IMR-90 (cell line): ENCODE measurements at regions not wholly inside any gene's neighbourhood (a gene's known extent, or its start where the extent isn't known, plus 50 kb on each side); places are given as distances from the start of the nearest gene placed in this dataset.

Experiments used
- ATAC-seq: fragments of 200-7000 bp; cut with Tn5 transposase; 2 replicates; pipeline ENCODE4 v1.9.1; 2020; ENCODE audit warnings: low read depth, mild to moderate bottlenecking, moderate library complexity
- BruUV-seq: library from RNA; stranded (reverse); fragments of 400-500 nt; replicated peaks from 2 replicates; lab custom pipeline; 2021; lab: Mats Ljungman, UMichigan
- CTCF ChIA-PET: fragments of 300-600 bp; formaldehyde crosslinking; extraction: SDS; loops from one replicate; lab custom pipeline; 2021; ENCODE audit warnings: antibody characterized with exemption; lab: Yijun Ruan, JAX
- POLR2A ChIA-PET: fragments of 300-600 bp; sonication (Branson Sonifier 250); formaldehyde crosslinking; loops from one replicate; lab custom pipeline; 2022; ENCODE audit warnings: antibody characterized with exemption; ENCODE audit not compliant: unreplicated experiment; lab: Charles Lee
- DNase-seq: peaks from one replicate; pipeline ENCODE4 v3.0.0; 2013
- H2AFZ ChIP-seq: replicated peaks from 2 replicates; pipeline ENCODE3; 2013; ENCODE audit warnings: low read length, mild to moderate bottlenecking; ENCODE audit not compliant: poor library complexity
- H2AK5ac ChIP-seq: 2 replicates; pipeline ENCODE4 v1.6.1; 2013; ENCODE audit warnings: low read depth, low read length, inconsistent platforms
- H2AK9ac ChIP-seq: replicated peaks from 2 replicates; pipeline ENCODE3; 2013; ENCODE audit warnings: mild to moderate bottlenecking, low read depth, low read length, moderate library complexity; ENCODE audit not compliant: poor library complexity
- H2BK120ac ChIP-seq: 2 replicates; pipeline ENCODE4 v1.6.1; 2013; ENCODE audit warnings: low read depth, low read length, inconsistent platforms
- H2BK15ac ChIP-seq: 3 replicates; pipeline ENCODE4 v1.6.1; 2013; ENCODE audit warnings: low read depth, low read length, inconsistent platforms
- H2BK20ac ChIP-seq: 2 replicates; pipeline ENCODE4 v1.6.1; 2013; ENCODE audit warnings: low read depth, mild to moderate bottlenecking, inconsistent platforms, low read length, moderate library complexity
- H2BK5ac ChIP-seq: 2 replicates; pipeline ENCODE4 v1.6.1; 2013; ENCODE audit warnings: mild to moderate bottlenecking, low read depth, low read length, inconsistent platforms; ENCODE audit not compliant: poor library complexity, severe bottlenecking
- H3K14ac ChIP-seq: replicated peaks from 2 replicates; pipeline ENCODE4 v1.6.1; 2013; ENCODE audit warnings: low read depth, low read length, inconsistent platforms
- H3K18ac ChIP-seq: 2 replicates; pipeline ENCODE4 v1.6.1; 2013; ENCODE audit warnings: low read depth, low read length, control low read depth
- H3K23ac ChIP-seq: 2 replicates; pipeline ENCODE4 v1.6.1; 2013; ENCODE audit warnings: low read depth, low read length, inconsistent platforms
- H3K27ac ChIP-seq: 2 replicates; pipeline ENCODE4 v1.5.1; 2013; ENCODE audit warnings: mild to moderate bottlenecking, control low read depth, low read length; ENCODE audit not compliant: insufficient read depth
- H3K27me3 ChIP-seq: 2 replicates; pipeline ENCODE4 v1.6.1; 2013; ENCODE audit warnings: low read length; ENCODE audit not compliant: control insufficient read depth, insufficient read depth
- H3K36me3 ChIP-seq: 2 replicates; pipeline ENCODE4 v1.6.1; 2013; ENCODE audit warnings: low read length, mixed read lengths; ENCODE audit not compliant: control insufficient read depth, insufficient read depth
- H3K4ac ChIP-seq: 2 replicates; pipeline ENCODE4 v1.6.1; 2013; ENCODE audit warnings: low read depth, low read length, inconsistent platforms
- H3K4me1 ChIP-seq: 2 replicates; pipeline ENCODE4 v1.6.1; 2013; ENCODE audit warnings: low read length, mixed read lengths; ENCODE audit not compliant: control insufficient read depth, insufficient read depth
- H3K4me2 ChIP-seq: 2 replicates; pipeline ENCODE4 v1.6.1; 2013; ENCODE audit warnings: low read depth, mild to moderate bottlenecking, control low read depth, low read length, moderate library complexity
- H3K4me3 ChIP-seq: 2 replicates; pipeline ENCODE4 v1.5.1; 2013; ENCODE audit warnings: low read depth, mild to moderate bottlenecking, control low read depth, low read length, moderate library complexity; ENCODE audit not compliant: insufficient read depth
- H3K56ac ChIP-seq: 2 replicates; pipeline ENCODE4 v1.6.1; 2013; ENCODE audit warnings: low read length, inconsistent platforms; ENCODE audit not compliant: insufficient read depth; ENCODE audit errors: extremely low read depth
- H3K79me1 ChIP-seq, 2 experiments: 2 replicates each; pipeline ENCODE4 v1.6.1; 2013; ENCODE audit warnings: low read length in 2 of 2, inconsistent platforms in 1 of 2, low read depth in 1 of 2
- H3K9ac ChIP-seq: 2 replicates; pipeline ENCODE4 v1.6.1; 2013; ENCODE audit warnings: low read depth, low read length, control low read depth
- H3K9me1 ChIP-seq: 2 replicates; pipeline ENCODE4 v1.6.1; 2013; ENCODE audit warnings: low read length, inconsistent platforms; ENCODE audit not compliant: insufficient read depth
- H3K9me3 ChIP-seq: 2 replicates; pipeline ENCODE4 v1.6.1; 2013; ENCODE audit warnings: low read length; ENCODE audit not compliant: control insufficient read depth, insufficient read depth
- H4K20me1 ChIP-seq: 2 replicates; pipeline ENCODE4 v1.6.1; 2013; ENCODE audit warnings: low read length, inconsistent platforms; ENCODE audit not compliant: insufficient read depth
- H4K5ac ChIP-seq: 2 replicates; pipeline ENCODE4 v1.6.1; 2013; ENCODE audit warnings: mild to moderate bottlenecking, low read depth, low read length, control low read depth
- H4K8ac ChIP-seq, 2 experiments: 2 replicates each; pipeline ENCODE4 v1.6.1; 2013; ENCODE audit warnings: low read depth in 2 of 2, low read length in 2 of 2, control low read depth in 1 of 2, inconsistent platforms in 1 of 2
- H4K91ac ChIP-seq: 2 replicates; pipeline ENCODE4 v1.6.1; 2013; ENCODE audit warnings: low read depth, low read length, inconsistent platforms; ENCODE audit not compliant: insufficient read depth
- CHD1 ChIP-seq: IDR thresholded peaks from 2 replicates; pipeline ENCODE4 v1.6.1; 2012; ENCODE audit warnings: low read depth, low read length, improper control_type of control experiment
- FOS ChIP-seq: fragments of 150-350 bp; IDR thresholded peaks from 2 replicates; pipeline ENCODE4 v1.6.1; 2016; ENCODE audit warnings: low read depth, low read length
- MAFK ChIP-seq: IDR thresholded peaks from 2 replicates; pipeline ENCODE4 v1.6.1; 2012; ENCODE audit warnings: low read depth, low read length, improper control_type of control experiment
- MAZ ChIP-seq: IDR thresholded peaks from 2 replicates; pipeline ENCODE4 v1.6.1; 2012; ENCODE audit warnings: low read depth, mild to moderate bottlenecking, low read length, improper control_type of control experiment, moderate library complexity, borderline replicate concordance
- MXI1 ChIP-seq: IDR thresholded peaks from 2 replicates; pipeline ENCODE4 v1.6.1; 2012; ENCODE audit warnings: low read depth, mild to moderate bottlenecking, low read length, moderate library complexity, borderline replicate concordance
- NFE2L2 ChIP-seq: fragments of 150-350 bp; IDR thresholded peaks from 2 replicates; pipeline ENCODE4 v1.6.1; 2016; ENCODE audit warnings: low read depth, mild to moderate bottlenecking, low read length
- RFX5 ChIP-seq: IDR thresholded peaks from 2 replicates; pipeline ENCODE4 v1.8.0; 2012; ENCODE audit warnings: low read depth, mild to moderate bottlenecking, low read length, moderate library complexity
- WGBS, 2 experiments: methylation state at CpG; one replicate each; pipeline versions ENCODE4 v1.1.5 to v1.1.7; 2013; ENCODE audit warnings: missing lambda C conversion rate in 2 of 2; ENCODE audit not compliant: insufficient read length in 1 of 2; ENCODE audit errors: extremely low coverage in 2 of 2; 5-methylcytosine and 5-hydroxymethylcytosine counted together
- dilution Hi-C: fragments of 300-500 bp; cut with HindIII; formaldehyde crosslinking; loops from one replicate; pipeline ENCODE4 v1.14.3; 2018; ENCODE audit warnings: low sequenced_read_pairs; ENCODE audit not compliant: unreplicated experiment
- in situ Hi-C: fragments of 300-500 bp; cut with MboI; formaldehyde crosslinking; loops from 3 replicates; pipeline ENCODE4 v1.14.3; 2019; ENCODE audit warnings: low sequenced_read_pairs, inconsistent platforms, mixed read lengths
- intact Hi-C: fragments of 100-400 bp; cut with micrococcal nuclease; formaldehyde crosslinking; loops from 2 replicates; pipeline ENCODE4 v1.10.0; 2022
- TF ChIP-seq, protein P1 (sequence below): conservative IDR thresholded peaks from 2 replicates; pipeline ENCODE4 v1.5.1; 2012; ENCODE audit warnings: mild to moderate bottlenecking, low read depth, low read length, improper control_type of control experiment
- TF ChIP-seq, protein P2 (sequence below): fragments of 150-350 bp; IDR thresholded peaks from 2 replicates; pipeline ENCODE4 v1.6.1; 2017; ENCODE audit warnings: mild to moderate bottlenecking, antibody characterized with exemption, low read length, low read depth

DNA sequence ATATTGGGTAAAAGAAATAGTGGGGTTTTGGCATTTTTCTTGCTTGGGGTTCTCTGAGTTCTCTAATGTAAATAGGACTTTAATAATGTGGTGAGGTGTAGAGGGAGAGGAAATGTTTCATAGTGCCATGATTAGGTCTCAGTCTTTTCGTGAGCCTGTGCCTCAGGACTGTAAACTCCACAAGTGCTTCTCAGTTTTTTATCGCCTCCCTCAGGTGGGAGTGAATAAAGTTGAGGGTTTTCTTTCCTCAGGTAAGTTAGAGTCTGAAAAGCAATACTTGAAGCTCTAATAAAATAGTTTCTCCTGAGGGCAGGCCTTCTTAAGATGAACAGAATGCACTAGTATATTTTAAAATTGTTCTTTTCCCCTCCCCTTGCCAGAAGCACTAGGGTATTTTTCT, 243.1 kb upstream of the SETBP1 start:
- Histone ChIP-seq H2BK5ac (no peak overlapping the region), H2AFZ (no peak overlapping the region), H3K4ac (no peak overlapping the region), H2BK20ac (no peak overlapping the region), H3K18ac (no peak overlapping the region), H4K91ac (no peak overlapping the region), H3K14ac (no peak overlapping the region), H4K8ac (no peak overlapping the region), H3K27ac (no peak overlapping the region), H2AK5ac (no peak overlapping the region), H3K9ac (no peak overlapping the region), H3K79me1 (no peaks in the 10 kb centered on the region), H3K23ac (no peak overlapping the region), H3K27me3 (no peaks in the 10 kb centered on the region), H2BK15ac (no peak overlapping the region), H2BK120ac (no peak overlapping the region), H2AK9ac (no peak overlapping the region), H3K9me1 (no peaks in the 10 kb centered on the region), H4K20me1 (no peaks in the 10 kb centered on the region), H3K56ac (no peak overlapping the region), H3K4me1 (no peaks in the 10 kb centered on the region), H3K9me3 (no peaks in the 10 kb centered on the region), H3K4me2 (no peak overlapping the region), H3K36me3 (no peaks in the 10 kb centered on the region), H4K5ac (no peak overlapping the region), H3K4me3 (no peak overlapping the region)
- WGBS, 2 experiments: no CpG with 5 or more reads among the region's 2 CpGs
- dilution Hi-C loops (no loop called here), intact Hi-C loops (no loop called here), in situ Hi-C loops (no loop called here)
- ChIA-PET POLR2A (no interaction called here), CTCF (no interaction called here)
- ATAC-seq: no peak
- no peak for DNase-seq
- no TSS peak for BruUV-seq
- TF ChIP-seq NFE2L2 (no peak), MAZ (no peak), RFX5 (no peak), MAFK (no peak), FOS (no peak), MXI1 (no peak), CHD1 (no peak)
- TF ChIP-seq, protein P1, sequence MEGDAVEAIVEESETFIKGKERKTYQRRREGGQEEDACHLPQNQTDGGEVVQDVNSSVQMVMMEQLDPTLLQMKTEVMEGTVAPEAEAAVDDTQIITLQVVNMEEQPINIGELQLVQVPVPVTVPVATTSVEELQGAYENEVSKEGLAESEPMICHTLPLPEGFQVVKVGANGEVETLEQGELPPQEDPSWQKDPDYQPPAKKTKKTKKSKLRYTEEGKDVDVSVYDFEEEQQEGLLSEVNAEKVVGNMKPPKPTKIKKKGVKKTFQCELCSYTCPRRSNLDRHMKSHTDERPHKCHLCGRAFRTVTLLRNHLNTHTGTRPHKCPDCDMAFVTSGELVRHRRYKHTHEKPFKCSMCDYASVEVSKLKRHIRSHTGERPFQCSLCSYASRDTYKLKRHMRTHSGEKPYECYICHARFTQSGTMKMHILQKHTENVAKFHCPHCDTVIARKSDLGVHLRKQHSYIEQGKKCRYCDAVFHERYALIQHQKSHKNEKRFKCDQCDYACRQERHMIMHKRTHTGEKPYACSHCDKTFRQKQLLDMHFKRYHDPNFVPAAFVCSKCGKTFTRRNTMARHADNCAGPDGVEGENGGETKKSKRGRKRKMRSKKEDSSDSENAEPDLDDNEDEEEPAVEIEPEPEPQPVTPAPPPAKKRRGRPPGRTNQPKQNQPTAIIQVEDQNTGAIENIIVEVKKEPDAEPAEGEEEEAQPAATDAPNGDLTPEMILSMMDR: no peak
- TF ChIP-seq, protein P2, sequence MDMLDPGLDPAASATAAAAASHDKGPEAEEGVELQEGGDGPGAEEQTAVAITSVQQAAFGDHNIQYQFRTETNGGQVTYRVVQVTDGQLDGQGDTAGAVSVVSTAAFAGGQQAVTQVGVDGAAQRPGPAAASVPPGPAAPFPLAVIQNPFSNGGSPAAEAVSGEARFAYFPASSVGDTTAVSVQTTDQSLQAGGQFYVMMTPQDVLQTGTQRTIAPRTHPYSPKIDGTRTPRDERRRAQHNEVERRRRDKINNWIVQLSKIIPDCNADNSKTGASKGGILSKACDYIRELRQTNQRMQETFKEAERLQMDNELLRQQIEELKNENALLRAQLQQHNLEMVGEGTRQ: no peak
